ENCODE measurements at regions not wholly inside any gene's neighbourhood (a gene's known extent, or its start where the extent isn't known, plus 50 kb on each side); places are given as distances from the start of the nearest gene placed in this dataset.

DNA sequence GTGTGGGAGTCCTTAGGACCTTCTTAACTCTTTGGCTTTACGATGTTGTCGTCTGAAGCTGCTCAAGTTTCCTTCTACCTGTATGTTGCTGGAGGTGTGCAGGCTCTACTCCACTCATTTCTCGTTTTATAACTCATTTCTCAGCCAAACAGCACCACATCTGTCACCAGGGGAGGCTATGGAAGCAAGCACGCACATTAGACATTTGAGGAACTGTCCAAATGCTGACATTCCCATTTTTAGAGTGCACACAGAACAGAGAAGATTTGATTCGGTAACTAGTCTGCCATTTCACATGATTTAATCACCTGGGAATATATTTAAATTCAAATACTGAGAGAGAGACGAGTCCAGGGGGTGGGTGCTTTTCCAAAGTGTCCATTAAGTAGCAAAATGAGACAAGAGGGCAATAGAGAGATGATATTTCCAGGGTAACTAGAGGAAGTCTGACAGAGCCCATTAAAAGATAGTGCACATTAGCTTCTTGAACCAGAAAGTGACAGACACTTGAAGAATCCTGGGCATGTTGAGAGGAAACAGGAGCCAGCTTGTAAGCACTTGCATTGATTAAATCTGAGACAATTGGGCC is 793.3 kb downstream of the TDRD15 start:
- TF ChIP-seq, protein P1, sequence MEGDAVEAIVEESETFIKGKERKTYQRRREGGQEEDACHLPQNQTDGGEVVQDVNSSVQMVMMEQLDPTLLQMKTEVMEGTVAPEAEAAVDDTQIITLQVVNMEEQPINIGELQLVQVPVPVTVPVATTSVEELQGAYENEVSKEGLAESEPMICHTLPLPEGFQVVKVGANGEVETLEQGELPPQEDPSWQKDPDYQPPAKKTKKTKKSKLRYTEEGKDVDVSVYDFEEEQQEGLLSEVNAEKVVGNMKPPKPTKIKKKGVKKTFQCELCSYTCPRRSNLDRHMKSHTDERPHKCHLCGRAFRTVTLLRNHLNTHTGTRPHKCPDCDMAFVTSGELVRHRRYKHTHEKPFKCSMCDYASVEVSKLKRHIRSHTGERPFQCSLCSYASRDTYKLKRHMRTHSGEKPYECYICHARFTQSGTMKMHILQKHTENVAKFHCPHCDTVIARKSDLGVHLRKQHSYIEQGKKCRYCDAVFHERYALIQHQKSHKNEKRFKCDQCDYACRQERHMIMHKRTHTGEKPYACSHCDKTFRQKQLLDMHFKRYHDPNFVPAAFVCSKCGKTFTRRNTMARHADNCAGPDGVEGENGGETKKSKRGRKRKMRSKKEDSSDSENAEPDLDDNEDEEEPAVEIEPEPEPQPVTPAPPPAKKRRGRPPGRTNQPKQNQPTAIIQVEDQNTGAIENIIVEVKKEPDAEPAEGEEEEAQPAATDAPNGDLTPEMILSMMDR (IDR thresholded peaks at IDR 0.05; ENCODE audit: borderline replicate concordance, extremely low read depth, low read length, poor library complexity, severe bottlenecking) = no peak
- no peak for TF ChIP-seq EZH2 (IDR thresholded peaks at IDR 0.05; ENCODE audit: borderline replicate concordance, low read depth, low read length, severe bottlenecking)

Data from DND-41 (cell line).